ENCODE measurements at regions not wholly inside any gene's neighbourhood (a gene's known extent, or its start where the extent isn't known, plus 50 kb on each side); places are given as distances from the start of the nearest gene placed in this dataset.

DNA sequence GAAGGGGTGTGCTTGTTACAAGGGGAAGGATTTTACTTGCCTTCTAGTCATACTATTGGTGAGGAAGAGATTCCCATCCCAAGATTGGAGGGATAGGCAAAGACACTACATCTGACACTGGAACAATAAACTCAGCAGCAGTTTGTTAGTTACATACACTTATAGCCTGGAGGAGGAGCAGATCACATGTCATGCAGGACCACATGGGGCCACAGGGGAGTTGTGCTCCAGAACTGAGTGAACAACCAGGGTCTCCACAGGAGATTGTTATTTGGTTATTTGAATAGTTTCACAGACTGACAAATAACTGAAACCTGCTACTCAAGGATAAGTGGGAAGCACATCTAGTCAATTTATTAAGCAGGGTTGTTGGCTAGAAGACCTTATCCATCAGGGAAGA is 559.4 kb upstream of the MANEA start:
- no peak for TF ChIP-seq TEAD4 (IDR thresholded peaks at IDR 0.05; ENCODE audit: low read length)
- no peak for TF ChIP-seq TEAD4 (CRISPR knock-in tag; IDR thresholded peaks at IDR 0.05; ENCODE audit: borderline replicate concordance)
- TF ChIP-seq SMARCE1 (IDR thresholded peaks at IDR 0.05), result no peak
- TF ChIP-seq RFX5 (IDR thresholded peaks at IDR 0.05; ENCODE audit: low read depth, low read length), result no peak
- TF ChIP-seq, protein P1, sequence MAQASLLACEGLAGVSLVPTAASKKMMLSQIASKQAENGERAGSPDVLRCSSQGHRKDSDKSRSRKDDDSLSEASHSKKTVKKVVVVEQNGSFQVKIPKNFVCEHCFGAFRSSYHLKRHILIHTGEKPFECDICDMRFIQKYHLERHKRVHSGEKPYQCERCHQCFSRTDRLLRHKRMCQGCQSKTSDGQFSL (CRISPR knock-in tag; IDR thresholded peaks at IDR 0.05), result no peak
- TF ChIP-seq, protein P1 (tag; IDR thresholded peaks at IDR 0.05), result no peak
- TF ChIP-seq JUNB (CRISPR knock-in tag; conservative IDR thresholded peaks at IDR 0.05), result no peak
- TF ChIP-seq, protein P2, sequence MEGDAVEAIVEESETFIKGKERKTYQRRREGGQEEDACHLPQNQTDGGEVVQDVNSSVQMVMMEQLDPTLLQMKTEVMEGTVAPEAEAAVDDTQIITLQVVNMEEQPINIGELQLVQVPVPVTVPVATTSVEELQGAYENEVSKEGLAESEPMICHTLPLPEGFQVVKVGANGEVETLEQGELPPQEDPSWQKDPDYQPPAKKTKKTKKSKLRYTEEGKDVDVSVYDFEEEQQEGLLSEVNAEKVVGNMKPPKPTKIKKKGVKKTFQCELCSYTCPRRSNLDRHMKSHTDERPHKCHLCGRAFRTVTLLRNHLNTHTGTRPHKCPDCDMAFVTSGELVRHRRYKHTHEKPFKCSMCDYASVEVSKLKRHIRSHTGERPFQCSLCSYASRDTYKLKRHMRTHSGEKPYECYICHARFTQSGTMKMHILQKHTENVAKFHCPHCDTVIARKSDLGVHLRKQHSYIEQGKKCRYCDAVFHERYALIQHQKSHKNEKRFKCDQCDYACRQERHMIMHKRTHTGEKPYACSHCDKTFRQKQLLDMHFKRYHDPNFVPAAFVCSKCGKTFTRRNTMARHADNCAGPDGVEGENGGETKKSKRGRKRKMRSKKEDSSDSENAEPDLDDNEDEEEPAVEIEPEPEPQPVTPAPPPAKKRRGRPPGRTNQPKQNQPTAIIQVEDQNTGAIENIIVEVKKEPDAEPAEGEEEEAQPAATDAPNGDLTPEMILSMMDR (IDR thresholded peaks at IDR 0.05 in 2 of 3, conservative IDR thresholded peaks at IDR 0.05 in 1 of 3; ENCODE audit: insufficient read depth in 2 of 3, low read depth in 1 of 3, low read length in 3 of 3), result no peak
- TF ChIP-seq ZFPM2 (CRISPR knock-in tag; IDR thresholded peaks at IDR 0.05), result no peak
- TF ChIP-seq PTBP1 (IDR thresholded peaks at IDR 0.05; ENCODE audit: low read depth, low read length), result no peak
- no peak for TF ChIP-seq YY1 (IDR thresholded peaks at IDR 0.05; ENCODE audit: borderline replicate concordance in 1 of 3, control insufficient read depth in 1 of 3, extremely low read depth in 1 of 3, insufficient read depth in 3 of 3, insufficient read length in 1 of 3, insufficient replicate concordance in 2 of 3, low read depth in 1 of 3, low read length in 2 of 3)
- no peak for TF ChIP-seq ZNF224 (CRISPR knock-in tag; IDR thresholded peaks at IDR 0.05)
- TF ChIP-seq, protein P3, sequence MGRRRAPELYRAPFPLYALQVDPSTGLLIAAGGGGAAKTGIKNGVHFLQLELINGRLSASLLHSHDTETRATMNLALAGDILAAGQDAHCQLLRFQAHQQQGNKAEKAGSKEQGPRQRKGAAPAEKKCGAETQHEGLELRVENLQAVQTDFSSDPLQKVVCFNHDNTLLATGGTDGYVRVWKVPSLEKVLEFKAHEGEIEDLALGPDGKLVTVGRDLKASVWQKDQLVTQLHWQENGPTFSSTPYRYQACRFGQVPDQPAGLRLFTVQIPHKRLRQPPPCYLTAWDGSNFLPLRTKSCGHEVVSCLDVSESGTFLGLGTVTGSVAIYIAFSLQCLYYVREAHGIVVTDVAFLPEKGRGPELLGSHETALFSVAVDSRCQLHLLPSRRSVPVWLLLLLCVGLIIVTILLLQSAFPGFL (CRISPR knock-in tag; IDR thresholded peaks at IDR 0.05), result no peak
- no peak for TF ChIP-seq TAF9B (IDR thresholded peaks at IDR 0.05; ENCODE audit: partially characterized antibody)
- TF ChIP-seq, protein P4, sequence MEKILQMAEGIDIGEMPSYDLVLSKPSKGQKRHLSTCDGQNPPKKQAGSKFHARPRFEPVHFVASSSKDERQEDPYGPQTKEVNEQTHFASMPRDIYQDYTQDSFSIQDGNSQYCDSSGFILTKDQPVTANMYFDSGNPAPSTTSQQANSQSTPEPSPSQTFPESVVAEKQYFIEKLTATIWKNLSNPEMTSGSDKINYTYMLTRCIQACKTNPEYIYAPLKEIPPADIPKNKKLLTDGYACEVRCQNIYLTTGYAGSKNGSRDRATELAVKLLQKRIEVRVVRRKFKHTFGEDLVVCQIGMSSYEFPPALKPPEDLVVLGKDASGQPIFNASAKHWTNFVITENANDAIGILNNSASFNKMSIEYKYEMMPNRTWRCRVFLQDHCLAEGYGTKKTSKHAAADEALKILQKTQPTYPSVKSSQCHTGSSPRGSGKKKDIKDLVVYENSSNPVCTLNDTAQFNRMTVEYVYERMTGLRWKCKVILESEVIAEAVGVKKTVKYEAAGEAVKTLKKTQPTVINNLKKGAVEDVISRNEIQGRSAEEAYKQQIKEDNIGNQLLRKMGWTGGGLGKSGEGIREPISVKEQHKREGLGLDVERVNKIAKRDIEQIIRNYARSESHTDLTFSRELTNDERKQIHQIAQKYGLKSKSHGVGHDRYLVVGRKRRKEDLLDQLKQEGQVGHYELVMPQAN (IDR thresholded peaks at IDR 0.05; ENCODE audit: borderline replicate concordance), result no peak

Data from K562 (cell line).